A549 (cell line): ENCODE measurements at regions not wholly inside any gene's neighbourhood (a gene's known extent, or its start where the extent isn't known, plus 50 kb on each side); places are given as distances from the start of the nearest gene placed in this dataset.

ENCODE experiments used
- ATAC-seq, 2 experiments: fragments of 200-7000 bp in 1 of 2; fragments of >200 bp in 1 of 2; cut with Nextera tagmentation in 1 of 2; cut with Tn5 transposase in 1 of 2; 3 replicates each; pipeline versions ENCODE4 v1.8.0 to v1.9.1; 2018 to 2020; ENCODE audit warnings: mild to moderate bottlenecking in 1 of 2, moderate library complexity in 1 of 2
- CTCF ChIA-PET: fragments of 300-600 bp; sonication (Branson Sonifier 250); formaldehyde crosslinking; extraction: SDS; loops from one replicate; lab custom pipeline; 2021; ENCODE audit warnings: antibody characterized with exemption, inconsistent platforms; lab: Yijun Ruan, JAX
- POLR2A ChIA-PET: fragments of 350-600 bp; formaldehyde crosslinking; extraction: SDS; loops from one replicate; lab custom pipeline; 2021; ENCODE audit warnings: antibody characterized with exemption, inconsistent platforms; lab: Yijun Ruan, JAX
- DNase-seq, 2 experiments: peaks; one replicate each; pipeline versions ENCODE4 v3.0.0 to v3.0.0-alpha.2; 2011 to 2016; ENCODE audit warnings: low read depth in 1 of 2, low spot score in 1 of 2
- FAIRE-seq: peaks from 2 replicates; lab custom pipeline; 2011; peaks lifted over from hg19 to GRCh38; lab: Jason Lieb, UNC
- H3K27ac ChIP-seq, 2 experiments: fragments of >200 bp; sonication (Bioruptor Twin); formaldehyde crosslinking; 3 replicates each; pipeline ENCODE4 v1.5.1; 2016 to 2017
- H3K4me1 ChIP-seq: fragments of >200 bp; sonication (Bioruptor Twin); formaldehyde crosslinking; 3 replicates; pipeline ENCODE4 v1.6.1; 2016
- H3K4me2 ChIP-seq: fragments of >200 bp; sonication (Bioruptor Twin); formaldehyde crosslinking; 3 replicates; pipeline ENCODE4 v1.6.1; 2016
- H3K4me3 ChIP-seq: fragments of >200 bp; sonication (Bioruptor Twin); formaldehyde crosslinking; 3 replicates; pipeline ENCODE4 v1.5.1; 2016
- H3K9me3 ChIP-seq: fragments of >200 bp; sonication (Bioruptor Twin); formaldehyde crosslinking; 3 replicates; pipeline ENCODE4 v1.6.1; 2016
- CBX2 ChIP-seq: fragments of 200-600 bp; sonication (generic); IDR thresholded peaks from 2 replicates; pipeline ENCODE4 v1.6.1; 2016; ENCODE audit warnings: low read depth, mild to moderate bottlenecking, borderline replicate concordance
- CBX8 ChIP-seq: fragments of 200-600 bp; sonication (generic); IDR thresholded peaks from 2 replicates; pipeline ENCODE4 v1.6.1; 2016
- CHD4 ChIP-seq: fragments of 200-600 bp; sonication (generic); IDR thresholded peaks from 2 replicates; pipeline ENCODE4 v1.6.1; 2016; ENCODE audit warnings: antibody characterized with exemption, mild to moderate bottlenecking, borderline replicate concordance
- EHMT2 ChIP-seq: fragments of 200-600 bp; sonication (generic); IDR thresholded peaks from 2 replicates; pipeline ENCODE4 v1.6.1; 2016; ENCODE audit warnings: antibody characterized with exemption, low read depth, mild to moderate bottlenecking, moderate library complexity
- EP300 ChIP-seq, 2 experiments: fragments of >200 bp; sonication (Bioruptor Twin); formaldehyde crosslinking; IDR thresholded peaks; 2 replicates in 1 of 2; 3 replicates in 1 of 2; pipeline ENCODE4 v1.6.1; 2016 to 2017
- HOXB13 ChIP-seq: fragments of 250-450 bp; sonication (Bioruptor Pico); IDR thresholded peaks from 2 replicates; pipeline ENCODE4 v1.5.0; 2020; ENCODE audit warnings: low read depth, mild to moderate bottlenecking, moderate library complexity
- JUN ChIP-seq, 2 experiments: fragments of >200 bp; sonication (Bioruptor Twin); formaldehyde crosslinking; IDR thresholded peaks; 2 replicates in 1 of 2; 3 replicates in 1 of 2; pipeline ENCODE4 v1.6.1; 2016 to 2017
- KDM1A ChIP-seq: fragments of 200-600 bp; sonication (generic); IDR thresholded peaks from 2 replicates; pipeline ENCODE4 v1.6.1; 2016; ENCODE audit warnings: low read depth, mild to moderate bottlenecking
- NFE2L2 ChIP-seq: fragments of 150-350 bp; conservative IDR thresholded peaks from 2 replicates; pipeline ENCODE4 v1.6.1; 2014; ENCODE audit warnings: low read length
- PHF8 ChIP-seq: fragments of 200-600 bp; sonication (generic); IDR thresholded peaks from 2 replicates; pipeline ENCODE4 v1.6.1; 2016; ENCODE audit warnings: low read depth, mild to moderate bottlenecking, antibody characterized with exemption, moderate library complexity, borderline replicate concordance
- POLR2AphosphoS2 ChIP-seq: conservative IDR thresholded peaks from 2 replicates; pipeline ENCODE4 v1.6.1; 2012; ENCODE audit warnings: low read length, improper control_type of control experiment, inconsistent platforms
- RARB ChIP-seq: fragments of 250-450 bp; sonication (Bioruptor Pico); IDR thresholded peaks from 2 replicates; pipeline ENCODE4 v1.8.0; 2021; ENCODE audit warnings: mild to moderate bottlenecking, moderate library complexity
- RCOR1 ChIP-seq: fragments of 150-350 bp; IDR thresholded peaks from 2 replicates; pipeline ENCODE4 v1.6.1; 2014; ENCODE audit warnings: antibody characterized with exemption, low read length, low read depth
- RNF2 ChIP-seq: fragments of 200-600 bp; sonication (generic); IDR thresholded peaks from 2 replicates; pipeline ENCODE4 v1.6.1; 2016; ENCODE audit warnings: low read depth, mild to moderate bottlenecking, antibody characterized with exemption, moderate library complexity, borderline replicate concordance
- SMC3 ChIP-seq: fragments of >200 bp; sonication (Bioruptor Twin); formaldehyde crosslinking; IDR thresholded peaks from 3 replicates; pipeline ENCODE4 v1.6.1; 2018; ENCODE audit warnings: inconsistent platforms
- TP53 ChIP-seq: fragments of 250-450 bp; sonication (Bioruptor Pico); IDR thresholded peaks from 2 replicates; pipeline ENCODE4 v1.5.0; 2021; ENCODE audit warnings: mild to moderate bottlenecking, moderate library complexity
- ZC3H11A ChIP-seq: fragments of 450-650 bp; IDR thresholded peaks from 2 replicates; pipeline ENCODE4 v1.6.1; 2014; ENCODE audit warnings: antibody characterized with exemption, mild to moderate bottlenecking
- ZNF302 ChIP-seq: fragments of 250-450 bp; sonication (Bioruptor Pico); IDR thresholded peaks from 2 replicates; pipeline ENCODE4 v1.9.0; 2021; ENCODE audit warnings: inconsistent platforms, mild to moderate bottlenecking, moderate library complexity
- WGBS: methylation state at CpG from one replicate; pipeline ENCODE4 v1.1.6; 2017; ENCODE audit errors: missing lambda C conversion rate; 5-methylcytosine and 5-hydroxymethylcytosine counted together
- TF ChIP-seq, protein P1 (sequence below): fragments of >200 bp; sonication (Bioruptor Twin); formaldehyde crosslinking; IDR thresholded peaks from 3 replicates; pipeline ENCODE4 v1.5.1; 2016
- TF ChIP-seq, protein P2 (sequence below): fragments of 200-600 bp; sonication (generic); IDR thresholded peaks from 2 replicates; pipeline ENCODE4 v1.6.1; 2016; ENCODE audit warnings: antibody characterized with exemption, mild to moderate bottlenecking, moderate library complexity
- TF ChIP-seq, protein P3 (sequence below): fragments of >200 bp; sonication (Bioruptor Twin); formaldehyde crosslinking; IDR thresholded peaks from 2 replicates; pipeline ENCODE4 v1.6.1; 2016
- TF ChIP-seq, protein P4 (sequence below): fragments of 250-450 bp; sonication (Bioruptor Pico); IDR thresholded peaks from 2 replicates; pipeline ENCODE4 v1.5.0; 2021; ENCODE audit warnings: mild to moderate bottlenecking, moderate library complexity, borderline replicate concordance
- TF ChIP-seq, protein P5 (sequence below): fragments of 450-650 bp; IDR thresholded peaks from 2 replicates; pipeline ENCODE4 v1.6.1; 2014; ENCODE audit warnings: antibody characterized with exemption
- TF ChIP-seq, protein P6 (sequence below): fragments of 250-450 bp; sonication (Bioruptor Pico); IDR thresholded peaks from 2 replicates; pipeline ENCODE4 v1.5.0; 2020; ENCODE audit warnings: low read depth, mild to moderate bottlenecking, moderate library complexity

DNA sequence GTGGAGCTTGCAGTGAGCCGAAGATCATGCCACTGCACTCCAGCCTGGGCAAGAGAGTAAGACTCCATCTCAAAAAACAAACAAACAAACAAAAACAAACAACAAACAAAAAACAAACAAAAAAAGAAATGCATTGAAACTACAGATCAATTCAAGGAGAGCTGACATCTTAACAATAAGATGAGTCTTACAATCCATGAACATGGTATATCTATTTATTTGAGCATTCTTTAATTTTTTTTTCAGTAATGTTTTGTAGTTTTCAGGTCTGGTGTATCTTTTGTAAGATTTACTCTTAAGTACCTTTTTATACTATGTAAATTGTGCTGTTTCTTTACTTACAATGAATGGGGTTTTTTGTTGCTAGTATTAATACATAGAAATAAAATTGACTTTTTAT is 140.1 kb upstream of the DAPK1 start:
- no peak overlapping the region for H3K4me2 ChIP-seq
- H3K4me3 ChIP-seq: no peak overlapping the region
- H3K27ac ChIP-seq: no peak overlapping the region
- FAIRE-seq (no peak), ATAC-seq (no peak), DNase-seq (no peak)
- TF ChIP-seq, protein P1, sequence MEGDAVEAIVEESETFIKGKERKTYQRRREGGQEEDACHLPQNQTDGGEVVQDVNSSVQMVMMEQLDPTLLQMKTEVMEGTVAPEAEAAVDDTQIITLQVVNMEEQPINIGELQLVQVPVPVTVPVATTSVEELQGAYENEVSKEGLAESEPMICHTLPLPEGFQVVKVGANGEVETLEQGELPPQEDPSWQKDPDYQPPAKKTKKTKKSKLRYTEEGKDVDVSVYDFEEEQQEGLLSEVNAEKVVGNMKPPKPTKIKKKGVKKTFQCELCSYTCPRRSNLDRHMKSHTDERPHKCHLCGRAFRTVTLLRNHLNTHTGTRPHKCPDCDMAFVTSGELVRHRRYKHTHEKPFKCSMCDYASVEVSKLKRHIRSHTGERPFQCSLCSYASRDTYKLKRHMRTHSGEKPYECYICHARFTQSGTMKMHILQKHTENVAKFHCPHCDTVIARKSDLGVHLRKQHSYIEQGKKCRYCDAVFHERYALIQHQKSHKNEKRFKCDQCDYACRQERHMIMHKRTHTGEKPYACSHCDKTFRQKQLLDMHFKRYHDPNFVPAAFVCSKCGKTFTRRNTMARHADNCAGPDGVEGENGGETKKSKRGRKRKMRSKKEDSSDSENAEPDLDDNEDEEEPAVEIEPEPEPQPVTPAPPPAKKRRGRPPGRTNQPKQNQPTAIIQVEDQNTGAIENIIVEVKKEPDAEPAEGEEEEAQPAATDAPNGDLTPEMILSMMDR: no peak
- H3K9me3 ChIP-seq: peaks cover 3% of the 10 kb centered on the region; the same call in 1 of the 3 replicates
- 0% methylated on average over 1 of the region's 1 CpG for WGBS
- POLR2A ChIA-PET: no interaction called here
- 0 out of 3 replicates have a peak, but pooled peaks cover 6% of the 10 kb centered on the region for H3K4me1 ChIP-seq
- CTCF ChIA-PET: interaction anchor here (0.7 to 1.6 kb wide), 3 partner anchors 9 to 305 kb away, joined by 3 read pairs; no protein-coding TSS in a partner anchor

DNA sequence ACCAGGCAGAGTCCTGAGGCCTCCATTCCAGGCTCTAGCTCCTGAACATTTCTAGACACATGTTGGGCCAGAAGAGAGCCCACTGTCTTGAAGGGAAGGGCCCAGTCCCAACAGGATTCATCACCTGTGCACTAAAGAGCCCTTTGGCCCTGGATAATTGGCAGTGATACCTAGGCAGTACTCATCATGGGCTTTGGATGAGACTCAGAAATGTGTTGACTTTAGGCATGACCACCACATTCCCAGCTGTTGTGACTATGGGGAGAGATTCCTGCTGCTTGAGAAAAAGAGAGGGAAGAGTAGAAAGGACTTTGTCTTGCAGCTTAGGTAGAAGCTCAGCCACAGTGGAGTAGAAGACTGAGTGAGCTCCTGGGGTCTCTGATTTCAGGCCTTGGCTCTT is 138.4 kb upstream of the DAPK1 start:
- Histone ChIP-seq H3K9me3 (peaks cover 3% of the 10 kb centered on the region; the same call in 1 of the 3 replicates), H3K4me1 (0 out of 3 replicates have a peak, but pooled peaks cover 1% of the 10 kb centered on the region), H3K27ac (peak overlapping the region in 1 of 2 experiments; percentile 4; a peak in 1 of 6 replicates), H3K4me2 (no peak overlapping the region), H3K4me3 (no peak overlapping the region)
- ChIA-PET POLR2A (no interaction called here), CTCF (interaction anchor here (0.6 to 1.7 kb wide), 5 partner anchors 9 to 945 kb away, joined by 3 to 7 read pairs (median 4); no protein-coding TSS in a partner anchor)
- ATAC-seq: no peak
- no peak for FAIRE-seq
- no peak for TF ChIP-seq RCOR1
- TF ChIP-seq, protein P2, sequence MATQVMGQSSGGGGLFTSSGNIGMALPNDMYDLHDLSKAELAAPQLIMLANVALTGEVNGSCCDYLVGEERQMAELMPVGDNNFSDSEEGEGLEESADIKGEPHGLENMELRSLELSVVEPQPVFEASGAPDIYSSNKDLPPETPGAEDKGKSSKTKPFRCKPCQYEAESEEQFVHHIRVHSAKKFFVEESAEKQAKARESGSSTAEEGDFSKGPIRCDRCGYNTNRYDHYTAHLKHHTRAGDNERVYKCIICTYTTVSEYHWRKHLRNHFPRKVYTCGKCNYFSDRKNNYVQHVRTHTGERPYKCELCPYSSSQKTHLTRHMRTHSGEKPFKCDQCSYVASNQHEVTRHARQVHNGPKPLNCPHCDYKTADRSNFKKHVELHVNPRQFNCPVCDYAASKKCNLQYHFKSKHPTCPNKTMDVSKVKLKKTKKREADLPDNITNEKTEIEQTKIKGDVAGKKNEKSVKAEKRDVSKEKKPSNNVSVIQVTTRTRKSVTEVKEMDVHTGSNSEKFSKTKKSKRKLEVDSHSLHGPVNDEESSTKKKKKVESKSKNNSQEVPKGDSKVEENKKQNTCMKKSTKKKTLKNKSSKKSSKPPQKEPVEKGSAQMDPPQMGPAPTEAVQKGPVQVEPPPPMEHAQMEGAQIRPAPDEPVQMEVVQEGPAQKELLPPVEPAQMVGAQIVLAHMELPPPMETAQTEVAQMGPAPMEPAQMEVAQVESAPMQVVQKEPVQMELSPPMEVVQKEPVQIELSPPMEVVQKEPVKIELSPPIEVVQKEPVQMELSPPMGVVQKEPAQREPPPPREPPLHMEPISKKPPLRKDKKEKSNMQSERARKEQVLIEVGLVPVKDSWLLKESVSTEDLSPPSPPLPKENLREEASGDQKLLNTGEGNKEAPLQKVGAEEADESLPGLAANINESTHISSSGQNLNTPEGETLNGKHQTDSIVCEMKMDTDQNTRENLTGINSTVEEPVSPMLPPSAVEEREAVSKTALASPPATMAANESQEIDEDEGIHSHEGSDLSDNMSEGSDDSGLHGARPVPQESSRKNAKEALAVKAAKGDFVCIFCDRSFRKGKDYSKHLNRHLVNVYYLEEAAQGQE: no peak
- no peak for TF ChIP-seq POLR2AphosphoS2
- no peak for TF ChIP-seq KDM1A
- no peak for TF ChIP-seq EHMT2
- no peak for TF ChIP-seq ZC3H11A
- TF ChIP-seq HOXB13: no peak
- no peak for TF ChIP-seq CBX8
- TF ChIP-seq RNF2: no peak
- TF ChIP-seq, protein P3, sequence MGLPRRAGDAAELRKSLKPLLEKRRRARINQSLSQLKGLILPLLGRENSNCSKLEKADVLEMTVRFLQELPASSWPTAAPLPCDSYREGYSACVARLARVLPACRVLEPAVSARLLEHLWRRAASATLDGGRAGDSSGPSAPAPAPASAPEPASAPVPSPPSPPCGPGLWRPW: no peak
- no peak for TF ChIP-seq JUN (IDR thresholded peaks at IDR 0.05)
- TF ChIP-seq, protein P4, sequence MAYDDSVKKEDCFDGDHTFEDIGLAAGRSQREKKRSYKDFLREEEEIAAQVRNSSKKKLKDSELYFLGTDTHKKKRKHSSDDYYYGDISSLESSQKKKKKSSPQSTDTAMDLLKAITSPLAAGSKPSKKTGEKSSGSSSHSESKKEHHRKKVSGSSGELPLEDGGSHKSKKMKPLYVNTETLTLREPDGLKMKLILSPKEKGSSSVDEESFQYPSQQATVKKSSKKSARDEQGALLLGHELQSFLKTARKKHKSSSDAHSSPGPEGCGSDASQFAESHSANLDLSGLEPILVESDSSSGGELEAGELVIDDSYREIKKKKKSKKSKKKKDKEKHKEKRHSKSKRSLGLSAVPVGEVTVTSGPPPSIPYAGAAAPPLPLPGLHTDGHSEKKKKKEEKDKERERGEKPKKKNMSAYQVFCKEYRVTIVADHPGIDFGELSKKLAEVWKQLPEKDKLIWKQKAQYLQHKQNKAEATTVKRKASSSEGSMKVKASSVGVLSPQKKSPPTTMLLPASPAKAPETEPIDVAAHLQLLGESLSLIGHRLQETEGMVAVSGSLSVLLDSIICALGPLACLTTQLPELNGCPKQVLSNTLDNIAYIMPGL (CRISPR knock-in tag): no peak
- no peak for DNase-seq

DNA sequence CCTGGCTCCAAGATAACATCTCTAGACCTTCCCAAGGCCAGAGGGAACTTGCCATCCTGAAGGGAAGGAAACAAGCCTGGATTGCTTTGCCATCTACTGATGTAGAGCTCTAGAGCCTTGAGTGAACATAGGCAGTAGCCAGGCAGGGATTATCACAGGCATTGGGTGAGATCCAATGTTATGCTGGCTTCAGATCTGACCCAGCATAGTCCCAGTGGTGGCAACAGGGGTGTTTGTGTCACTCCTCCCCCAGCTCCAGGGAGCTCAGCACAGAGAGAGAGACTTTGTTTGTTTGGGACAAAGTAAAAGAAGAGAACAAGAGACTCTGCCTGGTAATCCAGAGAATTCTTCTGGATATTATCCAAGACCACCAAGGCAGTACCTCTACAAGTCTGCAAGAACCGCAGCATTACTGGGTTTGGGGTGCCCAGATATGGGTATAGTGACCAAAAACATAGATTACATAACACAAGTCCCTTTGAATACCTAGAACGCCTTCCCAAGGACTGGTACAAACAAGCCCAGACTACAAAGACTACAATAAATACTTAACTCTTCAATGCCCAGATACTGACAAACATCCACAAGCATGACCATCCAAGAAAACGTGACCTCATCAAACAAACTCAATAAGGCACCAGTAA is 137.6 kb upstream of the DAPK1 start:
- H3K4me2 ChIP-seq: no peak overlapping the region
- CTCF ChIA-PET: interaction anchor here (0.9 to 1.7 kb wide), 4 partner anchors 9 to 945 kb away, joined by 3 to 7 read pairs (median 4); no protein-coding TSS in a partner anchor
- TF ChIP-seq CBX2: no peak
- TF ChIP-seq, protein P5, sequence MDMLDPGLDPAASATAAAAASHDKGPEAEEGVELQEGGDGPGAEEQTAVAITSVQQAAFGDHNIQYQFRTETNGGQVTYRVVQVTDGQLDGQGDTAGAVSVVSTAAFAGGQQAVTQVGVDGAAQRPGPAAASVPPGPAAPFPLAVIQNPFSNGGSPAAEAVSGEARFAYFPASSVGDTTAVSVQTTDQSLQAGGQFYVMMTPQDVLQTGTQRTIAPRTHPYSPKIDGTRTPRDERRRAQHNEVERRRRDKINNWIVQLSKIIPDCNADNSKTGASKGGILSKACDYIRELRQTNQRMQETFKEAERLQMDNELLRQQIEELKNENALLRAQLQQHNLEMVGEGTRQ: no peak
- no peak for TF ChIP-seq ZC3H11A
- no peak for TF ChIP-seq CHD4
- no peak for TF ChIP-seq RARB (CRISPR knock-in tag)
- TF ChIP-seq PHF8: no peak
- TF ChIP-seq KDM1A: no peak
- TF ChIP-seq NFE2L2: no peak
- no peak for TF ChIP-seq ZNF302 (CRISPR knock-in tag)
- no peak for TF ChIP-seq TP53
- TF ChIP-seq, protein P6, sequence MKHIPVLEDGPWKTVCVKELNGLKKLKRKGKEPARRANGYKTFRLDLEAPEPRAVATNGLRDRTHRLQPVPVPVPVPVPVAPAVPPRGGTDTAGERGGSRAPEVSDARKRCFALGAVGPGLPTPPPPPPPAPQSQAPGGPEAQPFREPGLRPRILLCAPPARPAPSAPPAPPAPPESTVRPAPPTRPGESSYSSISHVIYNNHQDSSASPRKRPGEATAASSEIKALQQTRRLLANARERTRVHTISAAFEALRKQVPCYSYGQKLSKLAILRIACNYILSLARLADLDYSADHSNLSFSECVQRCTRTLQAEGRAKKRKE: no peak
- TF ChIP-seq SMC3: no peak
- no peak for TF ChIP-seq EP300 (IDR thresholded peaks at IDR 0.05)

More for the DNA sequence above, 137.6 kb upstream of the DAPK1 start:
- FAIRE-seq (no peak), ATAC-seq (no peak), DNase-seq (no peak)
- Histone ChIP-seq H3K9me3 (peaks cover 9% of the 10 kb centered on the region; the same call in 2 of the 3 replicates), H3K4me1 (no peaks in the 10 kb centered on the region), H3K27ac (no peak overlapping the region; a peak in 1 of 6 replicates), H3K4me3 (no peak overlapping the region)
- POLR2A ChIA-PET: no interaction called here
- 37% methylated on average over 3 of the region's 3 CpGs for WGBS
